SK-N-SH (cell line): ENCODE measurements at regions not wholly inside any gene's neighbourhood (a gene's known extent, or its start where the extent isn't known, plus 50 kb on each side); places are given as distances from the start of the nearest gene placed in this dataset.

Experiments used
- CTCF ChIA-PET: fragments of 300-600, 350-600 bp; formaldehyde crosslinking; extraction: SDS; loops from one replicate; lab custom pipeline; 2021; lab: Yijun Ruan, JAX
- POLR2A ChIA-PET: fragments of 350-600 bp; sonication (Branson Sonifier 250); formaldehyde crosslinking; extraction: SDS; loops from one replicate; lab custom pipeline; 2020; ENCODE audit warnings: antibody characterized with exemption, inconsistent platforms; lab: Yijun Ruan, JAX
- DNase-seq: peaks from one replicate; pipeline ENCODE4 v3.0.0; 2012
- H2AFZ ChIP-seq: fragments of 200-600 bp; sonication (generic); 2 replicates; pipeline ENCODE4 v1.8.1; 2016; ENCODE audit warnings: antibody characterized with exemption, mild to moderate bottlenecking, low read depth
- H3F3A ChIP-seq: fragments of 200-600 bp; sonication (generic); replicated peaks from 2 replicates; pipeline ENCODE3; 2016; ENCODE audit warnings: antibody characterized with exemption, mild to moderate bottlenecking; ENCODE audit not compliant: insufficient read depth
- H3K27ac ChIP-seq, 2 experiments: fragments of 200-500 bp in 1 of 2; fragments of 200-600 bp in 1 of 2; sonication (Bioruptor generic) in 1 of 2; sonication (generic), shearing (Covaris generic) in 1 of 2; 2 replicates each; pipeline versions ENCODE4 v1.5.1 to v1.6.1; 2014 to 2016; ENCODE audit warnings: low read depth in 2 of 2, inconsistent platforms in 1 of 2, low read length in 1 of 2, mild to moderate bottlenecking in 1 of 2, mixed read lengths in 1 of 2
- H3K27me3 ChIP-seq: fragments of 200-600 bp; sonication (generic), shearing (Covaris generic); 2 replicates; pipeline ENCODE4 v1.6.1; 2016; ENCODE audit warnings: mixed run types; ENCODE audit not compliant: insufficient read depth
- H3K36me3 ChIP-seq, 2 experiments: fragments of 200-500 bp in 1 of 2; fragments of 200-600 bp in 1 of 2; sonication (Bioruptor generic) in 1 of 2; sonication (generic) in 1 of 2; replicated peaks in 1 of 2; 2 replicates each; pipeline versions ENCODE3 to v1.5.1; 2014 to 2016; ENCODE audit warnings: low read length in 1 of 2, mild to moderate bottlenecking in 1 of 2; ENCODE audit not compliant: insufficient read depth in 2 of 2, control insufficient read depth in 1 of 2
- H3K4me1 ChIP-seq, 2 experiments: fragments of 200-500 bp in 1 of 2; fragments of 200-600 bp in 1 of 2; sonication (Bioruptor generic) in 1 of 2; sonication (generic), shearing (Covaris generic) in 1 of 2; 2 replicates each; pipeline versions ENCODE4 v1.5.1 to v1.6.1; 2014 to 2016; ENCODE audit warnings: low read depth in 1 of 2, low read length in 1 of 2, mixed run types in 1 of 2; ENCODE audit not compliant: insufficient read depth in 2 of 2, control insufficient read depth in 1 of 2
- H3K4me2 ChIP-seq: fragments of 200-600 bp; sonication (generic), shearing (Covaris generic); 2 replicates; pipeline ENCODE4 v1.6.1; 2017; ENCODE audit warnings: mixed run types
- H3K4me3 ChIP-seq, 2 experiments: fragments of 200-500 bp in 1 of 2; fragments of 200-600 bp in 1 of 2; sonication (Bioruptor generic) in 1 of 2; sonication (generic), shearing (Covaris generic) in 1 of 2; 2 replicates each; pipeline versions ENCODE4 v1.5.1 to v1.8.1; 2014 to 2016; ENCODE audit warnings: low read depth in 2 of 2, inconsistent platforms in 1 of 2, low read length in 1 of 2, mild to moderate bottlenecking in 1 of 2, mixed read lengths in 1 of 2, moderate library complexity in 1 of 2
- H3K79me2 ChIP-seq: fragments of 200-600 bp; sonication (generic); 2 replicates; pipeline ENCODE4 v1.8.1; 2017; ENCODE audit warnings: mild to moderate bottlenecking; ENCODE audit not compliant: insufficient read depth
- H3K9ac ChIP-seq: fragments of 200-600 bp; sonication (generic); 2 replicates; pipeline ENCODE4 v1.6.1; 2017; ENCODE audit warnings: mixed run types
- H3K9me2 ChIP-seq: fragments of 200-600 bp; sonication (generic); 2 replicates; pipeline ENCODE4 v1.6.1; 2017; ENCODE audit warnings: mixed run types
- H3K9me3 ChIP-seq: fragments of 200-600 bp; sonication (generic); 2 replicates; pipeline ENCODE4 v1.6.1; 2017; ENCODE audit warnings: mixed run types, mild to moderate bottlenecking, moderate library complexity
- H4K20me1 ChIP-seq: fragments of 200-600 bp; sonication (generic); 2 replicates; pipeline ENCODE4 v1.6.1; 2017; ENCODE audit warnings: mild to moderate bottlenecking, mixed run types; ENCODE audit not compliant: insufficient read depth
- CHD2 ChIP-seq: fragments of 150-350 bp; IDR thresholded peaks from 2 replicates; pipeline ENCODE4 v1.6.1; 2018; ENCODE audit warnings: low read length; ENCODE audit not compliant: partially characterized antibody
- EP300 ChIP-seq, 2 experiments: IDR thresholded peaks; 2 replicates each; pipeline versions ENCODE4 v1.4.0 to v1.6.1; 2012; ENCODE audit warnings: borderline replicate concordance in 1 of 2, low read depth in 1 of 2, low read length in 1 of 2
- EZH2phosphoT487 ChIP-seq: fragments of 200-600 bp; sonication (generic); IDR thresholded peaks from 2 replicates; pipeline ENCODE4 v1.6.1; 2017; ENCODE audit warnings: low read depth, mixed run types, mild to moderate bottlenecking, antibody characterized with exemption, moderate library complexity, borderline replicate concordance
- FOXJ3 ChIP-seq: sonication (generic); formaldehyde crosslinking; IDR thresholded peaks from 2 replicates; pipeline ENCODE4 v1.5.1; 2020; ENCODE audit warnings: mild to moderate bottlenecking, missing genetic modification reagents
- GABPA ChIP-seq: IDR thresholded peaks from 2 replicates; pipeline ENCODE4 v1.4.0; 2012; ENCODE audit warnings: low read depth, mild to moderate bottlenecking
- GATA2 ChIP-seq: sonication (generic); formaldehyde crosslinking; IDR thresholded peaks from 2 replicates; pipeline ENCODE4 v1.5.0; 2020; ENCODE audit warnings: mild to moderate bottlenecking, missing genetic modification reagents
- MEF2A ChIP-seq: IDR thresholded peaks from 2 replicates; pipeline ENCODE4 v1.4.0; 2012; ENCODE audit warnings: low read depth, borderline replicate concordance
- NFIC ChIP-seq: IDR thresholded peaks from 2 replicates; pipeline ENCODE4 v1.4.0; 2012; ENCODE audit warnings: borderline replicate concordance
- NRF1 ChIP-seq: IDR thresholded peaks from 2 replicates; pipeline ENCODE4 v1.6.1; 2012; ENCODE audit warnings: low read depth, mild to moderate bottlenecking, low read length
- POLR2AphosphoS5 ChIP-seq: IDR thresholded peaks from 2 replicates; pipeline ENCODE4 v1.6.1; 2012; ENCODE audit warnings: low read depth, low read length
- SMC3 ChIP-seq: IDR thresholded peaks from 2 replicates; pipeline ENCODE4 v1.6.1; 2012; ENCODE audit warnings: low read depth, low read length, improper control_type of control experiment
- TAF1 ChIP-seq: IDR thresholded peaks from 2 replicates; pipeline ENCODE4 v1.6.1; 2012; ENCODE audit warnings: low read depth, mild to moderate bottlenecking, low read length, moderate library complexity, borderline replicate concordance
- TEAD4 ChIP-seq: IDR thresholded peaks from 2 replicates; pipeline ENCODE4 v1.4.0; 2012; ENCODE audit warnings: mild to moderate bottlenecking, borderline replicate concordance; ENCODE audit not compliant: insufficient read depth
- YY1 ChIP-seq: IDR thresholded peaks from 2 replicates; pipeline ENCODE4 v1.4.0; 2012; ENCODE audit warnings: low read depth, mild to moderate bottlenecking
- WGBS: methylation state at CpG from one replicate; pipeline ENCODE4 v1.1.6; 2017; ENCODE audit warnings: low lambda C conversion rate; 5-methylcytosine and 5-hydroxymethylcytosine counted together
- TF ChIP-seq, protein P1 (sequence below): IDR thresholded peaks from 2 replicates; pipeline ENCODE4 v1.4.0; 2012; ENCODE audit warnings: low read depth, borderline replicate concordance
- TF ChIP-seq, protein P2 (sequence below): IDR thresholded peaks from 2 replicates; pipeline ENCODE4 v1.6.1; 2012; ENCODE audit warnings: mild to moderate bottlenecking, low read depth, low read length, moderate library complexity
- TF ChIP-seq, protein P3 (sequence below): IDR thresholded peaks from 2 replicates; pipeline ENCODE4; 2012
- TF ChIP-seq, protein P4 (sequence below): IDR thresholded peaks from 2 replicates; pipeline ENCODE4 v1.4.0; 2012; ENCODE audit warnings: low read depth
- TF ChIP-seq, protein P5 (sequence below): fragments of 200-600 bp; sonication (generic); IDR thresholded peaks from 2 replicates; pipeline ENCODE4 v1.6.1; 2017; ENCODE audit warnings: antibody characterized with exemption, mild to moderate bottlenecking, moderate library complexity
- TF ChIP-seq, protein P6 (sequence below): fragments of 150-350 bp; IDR thresholded peaks from 2 replicates; pipeline ENCODE4 v1.6.1; 2017; ENCODE audit warnings: antibody characterized with exemption, low read length, low read depth, borderline replicate concordance

DNA sequence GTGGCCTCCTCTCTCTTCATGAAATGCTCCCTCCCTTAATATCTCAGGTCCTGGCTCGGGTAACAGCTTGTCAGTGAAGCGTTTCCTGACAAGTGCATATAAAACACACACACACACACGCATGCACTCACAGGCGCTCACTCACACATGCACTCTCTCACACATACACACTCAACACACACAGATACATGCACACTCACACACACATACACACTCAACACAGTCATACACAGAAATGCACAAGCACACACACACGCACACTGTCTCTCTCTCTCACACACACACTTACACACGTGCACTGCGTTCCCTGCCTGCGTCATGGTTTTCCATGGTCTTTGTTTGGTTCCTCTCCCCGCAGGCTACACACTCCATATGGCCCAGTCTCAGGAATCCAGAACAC, 344.1 kb downstream of the UQCRFS1 start:
- CTCF ChIA-PET = no interaction called here
- H3K79me2 ChIP-seq = no peaks in the 10 kb centered on the region
- no peaks in the 10 kb centered on the region for H3K9me3 ChIP-seq
- TF ChIP-seq, protein P1, sequence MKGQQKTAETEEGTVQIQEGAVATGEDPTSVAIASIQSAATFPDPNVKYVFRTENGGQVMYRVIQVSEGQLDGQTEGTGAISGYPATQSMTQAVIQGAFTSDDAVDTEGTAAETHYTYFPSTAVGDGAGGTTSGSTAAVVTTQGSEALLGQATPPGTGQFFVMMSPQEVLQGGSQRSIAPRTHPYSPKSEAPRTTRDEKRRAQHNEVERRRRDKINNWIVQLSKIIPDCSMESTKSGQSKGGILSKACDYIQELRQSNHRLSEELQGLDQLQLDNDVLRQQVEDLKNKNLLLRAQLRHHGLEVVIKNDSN = no peak
- no peak for TF ChIP-seq POLR2AphosphoS5
- TF ChIP-seq MEF2A = no peak
- no peak for TF ChIP-seq CHD2
- TF ChIP-seq, protein P2, sequence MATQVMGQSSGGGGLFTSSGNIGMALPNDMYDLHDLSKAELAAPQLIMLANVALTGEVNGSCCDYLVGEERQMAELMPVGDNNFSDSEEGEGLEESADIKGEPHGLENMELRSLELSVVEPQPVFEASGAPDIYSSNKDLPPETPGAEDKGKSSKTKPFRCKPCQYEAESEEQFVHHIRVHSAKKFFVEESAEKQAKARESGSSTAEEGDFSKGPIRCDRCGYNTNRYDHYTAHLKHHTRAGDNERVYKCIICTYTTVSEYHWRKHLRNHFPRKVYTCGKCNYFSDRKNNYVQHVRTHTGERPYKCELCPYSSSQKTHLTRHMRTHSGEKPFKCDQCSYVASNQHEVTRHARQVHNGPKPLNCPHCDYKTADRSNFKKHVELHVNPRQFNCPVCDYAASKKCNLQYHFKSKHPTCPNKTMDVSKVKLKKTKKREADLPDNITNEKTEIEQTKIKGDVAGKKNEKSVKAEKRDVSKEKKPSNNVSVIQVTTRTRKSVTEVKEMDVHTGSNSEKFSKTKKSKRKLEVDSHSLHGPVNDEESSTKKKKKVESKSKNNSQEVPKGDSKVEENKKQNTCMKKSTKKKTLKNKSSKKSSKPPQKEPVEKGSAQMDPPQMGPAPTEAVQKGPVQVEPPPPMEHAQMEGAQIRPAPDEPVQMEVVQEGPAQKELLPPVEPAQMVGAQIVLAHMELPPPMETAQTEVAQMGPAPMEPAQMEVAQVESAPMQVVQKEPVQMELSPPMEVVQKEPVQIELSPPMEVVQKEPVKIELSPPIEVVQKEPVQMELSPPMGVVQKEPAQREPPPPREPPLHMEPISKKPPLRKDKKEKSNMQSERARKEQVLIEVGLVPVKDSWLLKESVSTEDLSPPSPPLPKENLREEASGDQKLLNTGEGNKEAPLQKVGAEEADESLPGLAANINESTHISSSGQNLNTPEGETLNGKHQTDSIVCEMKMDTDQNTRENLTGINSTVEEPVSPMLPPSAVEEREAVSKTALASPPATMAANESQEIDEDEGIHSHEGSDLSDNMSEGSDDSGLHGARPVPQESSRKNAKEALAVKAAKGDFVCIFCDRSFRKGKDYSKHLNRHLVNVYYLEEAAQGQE = no peak
- TF ChIP-seq GATA2 (CRISPR knock-in tag) = no peak
- TF ChIP-seq SMC3 = no peak
- TF ChIP-seq, protein P3, sequence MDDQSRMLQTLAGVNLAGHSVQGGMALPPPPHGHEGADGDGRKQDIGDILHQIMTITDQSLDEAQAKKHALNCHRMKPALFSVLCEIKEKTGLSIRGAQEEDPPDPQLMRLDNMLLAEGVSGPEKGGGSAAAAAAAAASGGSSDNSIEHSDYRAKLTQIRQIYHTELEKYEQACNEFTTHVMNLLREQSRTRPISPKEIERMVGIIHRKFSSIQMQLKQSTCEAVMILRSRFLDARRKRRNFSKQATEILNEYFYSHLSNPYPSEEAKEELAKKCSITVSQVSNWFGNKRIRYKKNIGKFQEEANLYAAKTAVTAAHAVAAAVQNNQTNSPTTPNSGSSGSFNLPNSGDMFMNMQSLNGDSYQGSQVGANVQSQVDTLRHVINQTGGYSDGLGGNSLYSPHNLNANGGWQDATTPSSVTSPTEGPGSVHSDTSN = no peak
- TF ChIP-seq, protein P4, sequence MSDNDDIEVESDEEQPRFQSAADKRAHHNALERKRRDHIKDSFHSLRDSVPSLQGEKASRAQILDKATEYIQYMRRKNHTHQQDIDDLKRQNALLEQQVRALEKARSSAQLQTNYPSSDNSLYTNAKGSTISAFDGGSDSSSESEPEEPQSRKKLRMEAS = no peak
- no peak for TF ChIP-seq GABPA
- no peak for TF ChIP-seq EP300 (IDR thresholded peaks at IDR 0.05; ENCODE audit: borderline replicate concordance in 1 of 2, low read depth in 1 of 2, low read length in 1 of 2)
- no peak for TF ChIP-seq NRF1
- TF ChIP-seq TEAD4 = no peak
- no peak for TF ChIP-seq YY1
- TF ChIP-seq, protein P5, sequence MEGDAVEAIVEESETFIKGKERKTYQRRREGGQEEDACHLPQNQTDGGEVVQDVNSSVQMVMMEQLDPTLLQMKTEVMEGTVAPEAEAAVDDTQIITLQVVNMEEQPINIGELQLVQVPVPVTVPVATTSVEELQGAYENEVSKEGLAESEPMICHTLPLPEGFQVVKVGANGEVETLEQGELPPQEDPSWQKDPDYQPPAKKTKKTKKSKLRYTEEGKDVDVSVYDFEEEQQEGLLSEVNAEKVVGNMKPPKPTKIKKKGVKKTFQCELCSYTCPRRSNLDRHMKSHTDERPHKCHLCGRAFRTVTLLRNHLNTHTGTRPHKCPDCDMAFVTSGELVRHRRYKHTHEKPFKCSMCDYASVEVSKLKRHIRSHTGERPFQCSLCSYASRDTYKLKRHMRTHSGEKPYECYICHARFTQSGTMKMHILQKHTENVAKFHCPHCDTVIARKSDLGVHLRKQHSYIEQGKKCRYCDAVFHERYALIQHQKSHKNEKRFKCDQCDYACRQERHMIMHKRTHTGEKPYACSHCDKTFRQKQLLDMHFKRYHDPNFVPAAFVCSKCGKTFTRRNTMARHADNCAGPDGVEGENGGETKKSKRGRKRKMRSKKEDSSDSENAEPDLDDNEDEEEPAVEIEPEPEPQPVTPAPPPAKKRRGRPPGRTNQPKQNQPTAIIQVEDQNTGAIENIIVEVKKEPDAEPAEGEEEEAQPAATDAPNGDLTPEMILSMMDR = no peak
- no peak for TF ChIP-seq FOXJ3 (CRISPR knock-in tag)
- TF ChIP-seq NFIC = no peak
- no peak for TF ChIP-seq EZH2phosphoT487
- no peak for TF ChIP-seq TAF1
- TF ChIP-seq, protein P6, sequence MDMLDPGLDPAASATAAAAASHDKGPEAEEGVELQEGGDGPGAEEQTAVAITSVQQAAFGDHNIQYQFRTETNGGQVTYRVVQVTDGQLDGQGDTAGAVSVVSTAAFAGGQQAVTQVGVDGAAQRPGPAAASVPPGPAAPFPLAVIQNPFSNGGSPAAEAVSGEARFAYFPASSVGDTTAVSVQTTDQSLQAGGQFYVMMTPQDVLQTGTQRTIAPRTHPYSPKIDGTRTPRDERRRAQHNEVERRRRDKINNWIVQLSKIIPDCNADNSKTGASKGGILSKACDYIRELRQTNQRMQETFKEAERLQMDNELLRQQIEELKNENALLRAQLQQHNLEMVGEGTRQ = no peak
- no peak overlapping the region for H3K9ac ChIP-seq
- H2AFZ ChIP-seq = no peak overlapping the region
- H4K20me1 ChIP-seq = no peaks in the 10 kb centered on the region
- no peaks in the 10 kb centered on the region for H3K4me1 ChIP-seq
- no peak overlapping the region for H3K27ac ChIP-seq
- no peak for DNase-seq
- 17% methylated on average over 9 of the region's 9 CpGs for WGBS
- no peak overlapping the region for H3K4me2 ChIP-seq
- POLR2A ChIA-PET = no interaction called here
- H3K36me3 ChIP-seq = no peaks in the 10 kb centered on the region
- no peak overlapping the region for H3K4me3 ChIP-seq
- H3K9me2 ChIP-seq = no peaks in the 10 kb centered on the region
- H3K27me3 ChIP-seq = peaks cover 71% of the 10 kb centered on the region
- no peaks in the 10 kb centered on the region for H3F3A ChIP-seq
